ENCODE measurements at regions not wholly inside any gene's neighbourhood (a gene's known extent, or its start where the extent isn't known, plus 50 kb on each side); places are given as distances from the start of the nearest gene placed in this dataset.

GRCh38 chrX:16023790-16024734, 99.3 kb upstream of the GRPR start:
- WGBS = 60% methylated on average over 9 of the region's 9 CpGs

More at GRCh38 chrX:16023790-16024734, 99.3 kb upstream of the GRPR start:
- DNase-seq (ENCODE audit: low spot score) = no peak
- no peaks in the 10 kb centered on the region for H3K4me1 ChIP-seq (ENCODE audit: control insufficient read depth in 4 of 4, insufficient read depth in 4 of 4, low read length in 3 of 4)
- no peaks in the 10 kb centered on the region for H3K9me3 ChIP-seq (ENCODE audit: control insufficient read depth in 4 of 4, low read length in 3 of 4)
- H3K27ac ChIP-seq (ENCODE audit: low read depth in 1 of 2, low read length in 2 of 2) = no peak overlapping the region
- TF ChIP-seq RXRA (IDR thresholded peaks at IDR 0.05) (no peak), ATF3 (IDR thresholded peaks at IDR 0.05) (no peak), FOXA1 (IDR thresholded peaks at IDR 0.05) (no peak), GABPA (IDR thresholded peaks at IDR 0.05 in 1 of 2, conservative IDR thresholded peaks at IDR 0.05 in 1 of 2) (no peak), EGR1 (IDR thresholded peaks at IDR 0.05; ENCODE audit: low read depth in 2 of 2) (no peak), HNF4G (IDR thresholded peaks at IDR 0.05) (no peak), FOXA2 (IDR thresholded peaks at IDR 0.05) (no peak), HNF4A (conservative IDR thresholded peaks at IDR 0.05) (no peak), ZBTB33 (IDR thresholded peaks at IDR 0.05) (no peak), JUND (IDR thresholded peaks at IDR 0.05) (no peak), SP1 (IDR thresholded peaks at IDR 0.05) (no peak), CTCF (IDR thresholded peaks at IDR 0.05; ENCODE audit: low read depth, low read length, missing input control) (no peak), MAX (IDR thresholded peaks at IDR 0.05) (no peak), YY1 (IDR thresholded peaks at IDR 0.05) (no peak), REST (IDR thresholded peaks at IDR 0.05) (no peak), RAD21 (IDR thresholded peaks at IDR 0.05) (no peak)
- no peak overlapping the region for H3K4me3 ChIP-seq (ENCODE audit: low read depth in 1 of 3, low read length in 3 of 3)
- H3K9ac ChIP-seq (ENCODE audit: low read depth in 1 of 2, low read length in 2 of 2) = no peak overlapping the region
- peaks cover 0 to 2% (median 0%) of the 10 kb centered on the region in 4 donors for H3K27me3 ChIP-seq (ENCODE audit: control insufficient read depth in 4 of 4, insufficient read depth in 4 of 4, low read length in 3 of 4)
- H3K36me3 ChIP-seq (ENCODE audit: control insufficient read depth in 4 of 4, insufficient read depth in 3 of 4, low read depth in 1 of 4, low read length in 3 of 4) = no peaks in the 10 kb centered on the region

Measured in liver (tissue), 8 donors.